ENCODE measurements at regions not wholly inside any gene's neighbourhood (a gene's known extent, or its start where the extent isn't known, plus 50 kb on each side); places are given as distances from the start of the nearest gene placed in this dataset.

- intact Hi-C loops (cut with DNase I; ENCODE audit: low total_unique reads), result no loop called here
- no peak for DNase-seq (ENCODE audit: low spot score in 2 of 2)
- TF ChIP-seq POLR2A (IDR thresholded peaks at IDR 0.05), result no peak
- no peak for TF ChIP-seq CTCF (IDR thresholded peaks at IDR 0.05)
- 64 to 74% methylated on average over 4 of the region's 4 CpGs for WGBS, 2 donors
- H3K4me3 ChIP-seq (ENCODE audit: low read depth, poor library complexity, severe bottlenecking), result no peak overlapping the region
Observed at GRCh38 chr15:39502082-39502447, 78.8 kb upstream of the THBS1 start.

- no peak for DNase-seq (ENCODE audit: low spot score in 2 of 2)
- intact Hi-C loops (cut with DNase I; ENCODE audit: low total_unique reads), result no loop called here
- 28 to 43% methylated on average over 4 of the region's 4 CpGs for WGBS, 2 donors
- H3K4me3 ChIP-seq (ENCODE audit: low read depth, poor library complexity, severe bottlenecking), result no peak overlapping the region
- TF ChIP-seq CTCF (IDR thresholded peaks at IDR 0.05) (no peak), POLR2A (IDR thresholded peaks at IDR 0.05) (no peak)
Observed at GRCh38 chr15:39502611-39503195, 78.2 kb upstream of the THBS1 start.

GRCh38 chr15:39503526-39503925 is 77.4 kb upstream of the THBS1 start:
- DNase-seq (ENCODE audit: low spot score in 2 of 2), result no peak
- H3K4me3 ChIP-seq (ENCODE audit: low read depth, poor library complexity, severe bottlenecking), result no peak overlapping the region
- intact Hi-C loops (cut with DNase I; ENCODE audit: low total_unique reads), result no loop called here
- TF ChIP-seq POLR2A (IDR thresholded peaks at IDR 0.05), result no peak
- 88 to 96% methylated on average over 4 of the region's 4 CpGs for WGBS, 2 donors

- TF ChIP-seq POLR2A (IDR thresholded peaks at IDR 0.05) (no peak), CTCF (IDR thresholded peaks at IDR 0.05) (no peak)
- H3K4me3 ChIP-seq (ENCODE audit: low read depth, poor library complexity, severe bottlenecking), result no peak overlapping the region
- intact Hi-C loops (cut with DNase I; ENCODE audit: low total_unique reads), result no loop called here
- 64 to 68% methylated on average over 1 of the region's 1 CpG for WGBS, 2 donors
- DNase-seq (ENCODE audit: low spot score in 2 of 2), result no peak
Observed at GRCh38 chr15:39504808-39505207, 76.1 kb upstream of the THBS1 start.

- 80 to 82% methylated on average over 1 of the region's 1 CpG for WGBS, 2 donors
- H3K4me3 ChIP-seq (ENCODE audit: low read depth, poor library complexity, severe bottlenecking), result no peak overlapping the region
- intact Hi-C loops (cut with DNase I; ENCODE audit: low total_unique reads), result no loop called here
- no peak for DNase-seq (ENCODE audit: low spot score in 2 of 2)
- TF ChIP-seq POLR2A (IDR thresholded peaks at IDR 0.05) (no peak), CTCF (IDR thresholded peaks at IDR 0.05) (no peak)
Observed at GRCh38 chr15:39506146-39506545, 74.7 kb upstream of the THBS1 start.

GRCh38 chr15:39508536-39508935 is 72.3 kb upstream of the THBS1 start:
- DNase-seq (ENCODE audit: low spot score in 2 of 2), result no peak
- WGBS, 2 donors, result 87% methylated on average over 7 of the region's 7 CpGs
- intact Hi-C loops (cut with DNase I; ENCODE audit: low total_unique reads), result no loop called here
- TF ChIP-seq CTCF (IDR thresholded peaks at IDR 0.05) (no peak), POLR2A (IDR thresholded peaks at IDR 0.05) (no peak)
- no peak overlapping the region for H3K4me3 ChIP-seq (ENCODE audit: low read depth, poor library complexity, severe bottlenecking)

Measured in lower leg skin (tissue), 4 donors.